Liver (tissue), 7 donors: ENCODE measurements at regions not wholly inside any gene's neighbourhood (a gene's known extent, or its start where the extent isn't known, plus 50 kb on each side); places are given as distances from the start of the nearest gene placed in this dataset.

Experiments
- DNase-seq: peaks from one replicate; pipeline ENCODE4 v3.0.0-alpha.2; 2017; ENCODE audit warnings: low spot score
- H3K27ac ChIP-seq, 2 donors: one replicate each; pipeline ENCODE4 v1.7.0; 2013; ENCODE audit warnings: inconsistent platforms in 2 of 2, low read length in 2 of 2, control low read depth in 1 of 2, low read depth in 1 of 2, mild to moderate bottlenecking in 1 of 2
- H3K27me3 ChIP-seq, 4 donors: one replicate each; pipeline versions ENCODE4 v1.6.1 to v1.7.0; 2013; ENCODE audit warnings: low read length in 3 of 4, inconsistent platforms in 1 of 4, mild to moderate bottlenecking in 1 of 4, moderate library complexity in 1 of 4; ENCODE audit not compliant: control insufficient read depth in 4 of 4, insufficient read depth in 4 of 4
- H3K36me3 ChIP-seq, 4 donors: one replicate each; pipeline versions ENCODE4 v1.6.1 to v1.7.0; 2013; ENCODE audit warnings: low read length in 3 of 4, mild to moderate bottlenecking in 3 of 4, low read depth in 1 of 4, moderate library complexity in 1 of 4; ENCODE audit not compliant: control insufficient read depth in 4 of 4, insufficient read depth in 3 of 4
- H3K4me1 ChIP-seq, 4 donors: one replicate each; pipeline versions ENCODE4 v1.6.1 to v1.7.0; 2013; ENCODE audit warnings: low read length in 3 of 4, mild to moderate bottlenecking in 3 of 4, moderate library complexity in 1 of 4; ENCODE audit not compliant: control insufficient read depth in 4 of 4, insufficient read depth in 4 of 4
- H3K4me3 ChIP-seq, 3 donors: one replicate each; pipeline versions ENCODE4 v1.6.1 to v1.7.0; 2013; ENCODE audit warnings: low read length in 3 of 3, control low read depth in 1 of 3, low read depth in 1 of 3, mild to moderate bottlenecking in 1 of 3
- H3K9ac ChIP-seq, 2 donors: one replicate each; pipeline ENCODE4 v1.7.0; 2013; ENCODE audit warnings: low read length in 2 of 2, mild to moderate bottlenecking in 2 of 2, moderate library complexity in 2 of 2, control low read depth in 1 of 2, low read depth in 1 of 2
- H3K9me3 ChIP-seq, 4 donors: one replicate each; pipeline versions ENCODE4 v1.6.1 to v1.7.0; 2013; ENCODE audit warnings: low read length in 3 of 4; ENCODE audit not compliant: control insufficient read depth in 4 of 4
- ATF3 ChIP-seq: IDR thresholded peaks from 2 replicates; pipeline ENCODE4 v1.6.1; 2016; ENCODE audit warnings: antibody characterized with exemption
- EGR1 ChIP-seq, 2 donors: IDR thresholded peaks; 2 replicates each; pipeline ENCODE4 v1.6.1; 2016 to 2018; ENCODE audit warnings: antibody characterized with exemption in 2 of 2, low read depth in 2 of 2
- FOXA1 ChIP-seq: IDR thresholded peaks from 2 replicates; pipeline ENCODE4 v1.6.1; 2016; ENCODE audit warnings: antibody characterized with exemption
- FOXA2 ChIP-seq: IDR thresholded peaks from 2 replicates; pipeline ENCODE4 v1.6.1; 2016; ENCODE audit warnings: antibody characterized with exemption
- GABPA ChIP-seq, 2 donors: IDR thresholded peaks in 1 of 2; conservative IDR thresholded peaks in 1 of 2; 2 replicates each; pipeline ENCODE4 v1.6.1; 2016; ENCODE audit warnings: antibody characterized with exemption in 2 of 2, mild to moderate bottlenecking in 1 of 2, moderate library complexity in 1 of 2
- HNF4A ChIP-seq, 2 donors: conservative IDR thresholded peaks; 2 replicates each; pipeline ENCODE4 v1.6.1; 2016; ENCODE audit warnings: antibody characterized with exemption in 2 of 2, mild to moderate bottlenecking in 2 of 2
- HNF4G ChIP-seq: IDR thresholded peaks from 2 replicates; pipeline ENCODE4 v1.6.1; 2016; ENCODE audit warnings: antibody characterized with exemption
- JUND ChIP-seq, 2 donors: IDR thresholded peaks; 2 replicates each; pipeline ENCODE4 v1.6.1; 2016; ENCODE audit warnings: antibody characterized with exemption in 2 of 2
- MAX ChIP-seq: IDR thresholded peaks from 2 replicates; pipeline ENCODE4 v1.6.1; 2016; ENCODE audit warnings: antibody characterized with exemption
- NR2F2 ChIP-seq: IDR thresholded peaks from 2 replicates; pipeline ENCODE4 v1.6.1; 2016; ENCODE audit warnings: antibody characterized with exemption
- RXRA ChIP-seq, 2 donors: IDR thresholded peaks; 2 replicates each; pipeline ENCODE4 v1.6.1; 2017 to 2018; ENCODE audit warnings: antibody characterized with exemption in 2 of 2, mild to moderate bottlenecking in 1 of 2
- SP1 ChIP-seq: IDR thresholded peaks from 2 replicates; pipeline ENCODE4 v1.6.1; 2018; ENCODE audit warnings: antibody characterized with exemption, mild to moderate bottlenecking
- TAF1 ChIP-seq: conservative IDR thresholded peaks from 2 replicates; pipeline ENCODE4 v1.6.1; 2016; ENCODE audit warnings: antibody characterized with exemption, mild to moderate bottlenecking
- YY1 ChIP-seq: IDR thresholded peaks from 2 replicates; pipeline ENCODE4 v1.6.1; 2016; ENCODE audit warnings: antibody characterized with exemption, mild to moderate bottlenecking
- TF ChIP-seq, protein P1 (sequence below): IDR thresholded peaks from 2 replicates; pipeline ENCODE4 v1.6.1; 2016; ENCODE audit warnings: antibody characterized with exemption, mild to moderate bottlenecking
- TF ChIP-seq, protein P2 (sequence below): IDR thresholded peaks from 2 replicates; pipeline ENCODE4 v1.6.1; 2016; ENCODE audit warnings: antibody characterized with exemption
- TF ChIP-seq, protein P3 (sequence below): fragments of 150-350 bp; IDR thresholded peaks from 2 replicates; pipeline ENCODE4 v1.5.1; 2017; ENCODE audit warnings: improper control_type of control experiment, low read depth, low read length; ENCODE audit not compliant: missing input control
- donor health status: healthy.
- donor health status: healthy.
- donor health status: healthy.
- donor health status: healthy.

DNA sequence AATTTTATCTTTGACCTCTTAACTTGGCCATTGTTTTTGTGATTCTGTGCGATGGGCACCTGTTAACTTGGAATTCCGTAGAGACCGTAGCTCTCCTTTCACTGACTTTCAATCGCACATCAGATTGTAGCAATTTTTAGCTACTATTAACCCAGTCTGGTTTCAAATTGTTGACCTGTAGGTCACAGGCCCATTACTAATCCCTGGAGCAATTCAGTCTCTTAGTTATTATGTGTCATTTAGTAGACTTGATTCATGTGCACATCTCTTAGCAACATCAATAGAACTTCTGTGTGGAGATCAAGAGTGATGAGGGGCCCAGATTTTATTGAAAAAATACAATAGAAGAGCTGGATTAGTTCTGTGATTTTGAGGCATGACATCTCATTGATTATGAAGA is 549.6 kb upstream of the SLC10A2 start (continued):
- TF ChIP-seq, protein P1, sequence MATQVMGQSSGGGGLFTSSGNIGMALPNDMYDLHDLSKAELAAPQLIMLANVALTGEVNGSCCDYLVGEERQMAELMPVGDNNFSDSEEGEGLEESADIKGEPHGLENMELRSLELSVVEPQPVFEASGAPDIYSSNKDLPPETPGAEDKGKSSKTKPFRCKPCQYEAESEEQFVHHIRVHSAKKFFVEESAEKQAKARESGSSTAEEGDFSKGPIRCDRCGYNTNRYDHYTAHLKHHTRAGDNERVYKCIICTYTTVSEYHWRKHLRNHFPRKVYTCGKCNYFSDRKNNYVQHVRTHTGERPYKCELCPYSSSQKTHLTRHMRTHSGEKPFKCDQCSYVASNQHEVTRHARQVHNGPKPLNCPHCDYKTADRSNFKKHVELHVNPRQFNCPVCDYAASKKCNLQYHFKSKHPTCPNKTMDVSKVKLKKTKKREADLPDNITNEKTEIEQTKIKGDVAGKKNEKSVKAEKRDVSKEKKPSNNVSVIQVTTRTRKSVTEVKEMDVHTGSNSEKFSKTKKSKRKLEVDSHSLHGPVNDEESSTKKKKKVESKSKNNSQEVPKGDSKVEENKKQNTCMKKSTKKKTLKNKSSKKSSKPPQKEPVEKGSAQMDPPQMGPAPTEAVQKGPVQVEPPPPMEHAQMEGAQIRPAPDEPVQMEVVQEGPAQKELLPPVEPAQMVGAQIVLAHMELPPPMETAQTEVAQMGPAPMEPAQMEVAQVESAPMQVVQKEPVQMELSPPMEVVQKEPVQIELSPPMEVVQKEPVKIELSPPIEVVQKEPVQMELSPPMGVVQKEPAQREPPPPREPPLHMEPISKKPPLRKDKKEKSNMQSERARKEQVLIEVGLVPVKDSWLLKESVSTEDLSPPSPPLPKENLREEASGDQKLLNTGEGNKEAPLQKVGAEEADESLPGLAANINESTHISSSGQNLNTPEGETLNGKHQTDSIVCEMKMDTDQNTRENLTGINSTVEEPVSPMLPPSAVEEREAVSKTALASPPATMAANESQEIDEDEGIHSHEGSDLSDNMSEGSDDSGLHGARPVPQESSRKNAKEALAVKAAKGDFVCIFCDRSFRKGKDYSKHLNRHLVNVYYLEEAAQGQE: no peak
- TF ChIP-seq GABPA (IDR thresholded peaks at IDR 0.05 in 1 of 2, conservative IDR thresholded peaks at IDR 0.05 in 1 of 2) (no peak), HNF4G (no peak), MAX (no peak), NR2F2 (no peak), EGR1 (IDR thresholded peaks at IDR 0.05; ENCODE audit: low read depth in 2 of 2) (no peak), JUND (IDR thresholded peaks at IDR 0.05) (no peak), HNF4A (conservative IDR thresholded peaks at IDR 0.05) (no peak), FOXA1 (no peak), FOXA2 (no peak)

DNA sequence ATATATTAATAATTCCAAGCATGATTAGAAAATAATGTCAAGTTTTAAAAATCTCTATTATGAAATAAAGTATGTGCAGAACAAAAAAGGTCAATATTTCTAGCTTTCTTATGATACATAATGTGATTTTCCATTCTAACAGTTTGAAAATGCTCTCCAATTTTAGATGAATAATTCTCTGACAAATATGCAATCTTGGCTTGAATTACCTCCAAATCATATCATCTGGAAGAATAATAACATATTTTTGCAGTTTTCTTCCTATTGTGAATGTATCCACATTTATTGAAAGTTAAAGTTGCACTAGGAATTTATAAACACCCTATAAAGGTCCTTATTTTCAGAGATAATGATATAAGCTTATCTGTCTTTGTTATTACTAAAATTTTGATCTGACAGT is 548.5 kb upstream of the SLC10A2 start:
- DNase-seq: no peak
- TF ChIP-seq SP1 (no peak), FOXA2 (no peak), HNF4A (conservative IDR thresholded peaks at IDR 0.05) (no peak), FOXA1 (no peak), EGR1 (IDR thresholded peaks at IDR 0.05; ENCODE audit: low read depth in 2 of 2) (no peak), YY1 (no peak), ATF3 (no peak), HNF4G (no peak), MAX (no peak), RXRA (IDR thresholded peaks at IDR 0.05) (no peak), TAF1 (no peak), JUND (IDR thresholded peaks at IDR 0.05) (no peak), NR2F2 (no peak)
- TF ChIP-seq, protein P1: no peak
- TF ChIP-seq, protein P2, sequence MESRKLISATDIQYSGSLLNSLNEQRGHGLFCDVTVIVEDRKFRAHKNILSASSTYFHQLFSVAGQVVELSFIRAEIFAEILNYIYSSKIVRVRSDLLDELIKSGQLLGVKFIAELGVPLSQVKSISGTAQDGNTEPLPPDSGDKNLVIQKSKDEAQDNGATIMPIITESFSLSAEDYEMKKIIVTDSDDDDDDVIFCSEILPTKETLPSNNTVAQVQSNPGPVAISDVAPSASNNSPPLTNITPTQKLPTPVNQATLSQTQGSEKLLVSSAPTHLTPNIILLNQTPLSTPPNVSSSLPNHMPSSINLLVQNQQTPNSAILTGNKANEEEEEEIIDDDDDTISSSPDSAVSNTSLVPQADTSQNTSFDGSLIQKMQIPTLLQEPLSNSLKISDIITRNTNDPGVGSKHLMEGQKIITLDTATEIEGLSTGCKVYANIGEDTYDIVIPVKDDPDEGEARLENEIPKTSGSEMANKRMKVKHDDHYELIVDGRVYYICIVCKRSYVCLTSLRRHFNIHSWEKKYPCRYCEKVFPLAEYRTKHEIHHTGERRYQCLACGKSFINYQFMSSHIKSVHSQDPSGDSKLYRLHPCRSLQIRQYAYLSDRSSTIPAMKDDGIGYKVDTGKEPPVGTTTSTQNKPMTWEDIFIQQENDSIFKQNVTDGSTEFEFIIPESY: no peak
- TF ChIP-seq, protein P3, sequence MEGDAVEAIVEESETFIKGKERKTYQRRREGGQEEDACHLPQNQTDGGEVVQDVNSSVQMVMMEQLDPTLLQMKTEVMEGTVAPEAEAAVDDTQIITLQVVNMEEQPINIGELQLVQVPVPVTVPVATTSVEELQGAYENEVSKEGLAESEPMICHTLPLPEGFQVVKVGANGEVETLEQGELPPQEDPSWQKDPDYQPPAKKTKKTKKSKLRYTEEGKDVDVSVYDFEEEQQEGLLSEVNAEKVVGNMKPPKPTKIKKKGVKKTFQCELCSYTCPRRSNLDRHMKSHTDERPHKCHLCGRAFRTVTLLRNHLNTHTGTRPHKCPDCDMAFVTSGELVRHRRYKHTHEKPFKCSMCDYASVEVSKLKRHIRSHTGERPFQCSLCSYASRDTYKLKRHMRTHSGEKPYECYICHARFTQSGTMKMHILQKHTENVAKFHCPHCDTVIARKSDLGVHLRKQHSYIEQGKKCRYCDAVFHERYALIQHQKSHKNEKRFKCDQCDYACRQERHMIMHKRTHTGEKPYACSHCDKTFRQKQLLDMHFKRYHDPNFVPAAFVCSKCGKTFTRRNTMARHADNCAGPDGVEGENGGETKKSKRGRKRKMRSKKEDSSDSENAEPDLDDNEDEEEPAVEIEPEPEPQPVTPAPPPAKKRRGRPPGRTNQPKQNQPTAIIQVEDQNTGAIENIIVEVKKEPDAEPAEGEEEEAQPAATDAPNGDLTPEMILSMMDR: no peak
- H3K4me1 ChIP-seq: no peaks in the 10 kb centered on the region

More for the DNA sequence above, 548.5 kb upstream of the SLC10A2 start:
- no peak overlapping the region for H3K9ac ChIP-seq
- H3K4me3 ChIP-seq: no peak overlapping the region
- H3K27me3 ChIP-seq: no peaks in the 10 kb centered on the region
- H3K36me3 ChIP-seq: no peaks in the 10 kb centered on the region
- no peak overlapping the region for H3K27ac ChIP-seq
- H3K9me3 ChIP-seq: no peaks in the 10 kb centered on the region
